GM12873 (cell line): ENCODE measurements at regions not wholly inside any gene's neighbourhood (a gene's known extent, or its start where the extent isn't known, plus 50 kb on each side); places are given as distances from the start of the nearest gene placed in this dataset.

ENCODE experiments used
- CTCF ChIP-seq: IDR thresholded peaks from 2 replicates; pipeline ENCODE4 v1.5.1; 2012; ENCODE audit warnings: low read depth, mild to moderate bottlenecking, moderate library complexity, low read length, control low read depth; ENCODE audit not compliant: insufficient read depth; ENCODE audit errors: missing control alignments

- no peak for TF ChIP-seq CTCF
These were observed 513.2 kb downstream of the RNF144A start for GRCh38 chr2:7430421-7430868.

- TF ChIP-seq CTCF = no peak
These were observed 513.8 kb downstream of the RNF144A start for GRCh38 chr2:7430869-7431641.

- no peak for TF ChIP-seq CTCF
These were observed 515.2 kb downstream of the RNF144A start for GRCh38 chr2:7432436-7432835.

- no peak for TF ChIP-seq CTCF
These were observed 519.1 kb downstream of the RNF144A start for GRCh38 chr2:7436096-7436906.

GRCh38 chr2:7437141-7437540 lies 519.9 kb downstream of the RNF144A start:
- TF ChIP-seq CTCF = no peak

- TF ChIP-seq CTCF = no peak
These were observed 520.8 kb downstream of the RNF144A start for GRCh38 chr2:7437716-7438632.
